NCI-H1048 (cell line): ENCODE measurements at regions not wholly inside any gene's neighbourhood (a gene's known extent, or its start where the extent isn't known, plus 50 kb on each side); places are given as distances from the start of the nearest gene placed in this dataset.

ENCODE experiments used
- DNase-seq: peaks from one replicate; lab custom pipeline; 2025; lab: John Stamatoyannopoulos, UW

- peak; percentile 71 for DNase-seq
These were observed 198.5 kb upstream of the COL8A1 start for GRCh38 chr3:99439892-99440291.

- DNase-seq: no peak
These were observed 204.2 kb upstream of the COL8A1 start for GRCh38 chr3:99434190-99434589.

- DNase-seq: no peak
These were observed 207.9 kb upstream of the COL8A1 start for GRCh38 chr3:99430348-99431134.

GRCh38 chr3:99429502-99429901 lies 208.9 kb upstream of the COL8A1 start:
- DNase-seq: no peak

DNA sequence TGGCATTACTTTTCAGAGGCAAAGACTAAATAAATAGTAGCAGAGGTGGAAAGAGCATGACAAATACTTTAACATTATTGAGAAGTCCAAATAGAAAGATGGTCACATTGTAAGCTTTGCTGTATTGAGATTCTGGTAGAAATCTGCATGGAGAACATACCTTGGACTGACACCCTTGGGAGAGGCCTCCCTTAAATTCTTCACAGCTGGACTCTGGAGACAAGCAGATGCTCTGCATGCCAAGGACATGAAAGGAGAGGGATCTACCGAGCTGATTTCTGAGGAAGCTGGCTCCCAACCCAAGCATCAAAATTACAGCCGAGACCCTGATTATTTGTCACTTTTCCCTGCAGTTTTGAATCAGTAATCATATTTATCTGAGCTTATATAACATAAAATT lies 212.5 kb upstream of the COL8A1 start:
- no peak for DNase-seq

GRCh38 chr3:99419116-99419515 lies 219.3 kb upstream of the COL8A1 start:
- no peak for DNase-seq

- DNase-seq: no peak
These were observed 219.7 kb upstream of the COL8A1 start for GRCh38 chr3:99418709-99419108.

GRCh38 chr3:99418209-99418635 lies 220.2 kb upstream of the COL8A1 start:
- DNase-seq: no peak

- no peak for DNase-seq
These were observed 224.9 kb upstream of the COL8A1 start for GRCh38 chr3:99413504-99413903.

DNA sequence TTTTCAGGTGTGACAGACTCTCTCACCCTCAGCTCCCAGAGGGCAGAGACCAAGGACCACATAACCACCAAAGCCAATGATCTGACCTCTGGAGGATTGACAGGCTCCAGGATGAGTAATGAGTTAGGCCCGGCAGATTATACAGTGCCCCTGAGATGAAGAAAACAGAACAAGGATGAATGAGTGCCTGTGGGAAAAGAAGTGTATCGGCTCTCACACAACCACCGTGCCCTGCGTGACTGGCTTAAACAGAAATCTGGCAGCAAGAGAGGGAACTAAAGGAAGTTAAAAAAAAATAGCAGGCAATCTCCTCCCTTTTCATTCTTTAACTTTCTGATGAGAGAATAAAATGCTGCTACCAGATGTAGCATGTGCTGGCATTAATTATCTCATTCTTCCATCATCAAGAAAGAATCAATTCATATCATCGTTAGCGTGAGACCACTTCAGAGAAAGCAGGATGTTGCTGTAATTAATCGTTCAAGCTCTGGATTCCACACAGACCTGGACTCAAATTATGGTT lies 227.5 kb upstream of the COL8A1 start:
- no peak for DNase-seq

- no peak for DNase-seq
These were observed 228.4 kb upstream of the COL8A1 start for GRCh38 chr3:99409961-99410360.

GRCh38 chr3:99407257-99407656 lies 231.1 kb upstream of the COL8A1 start:
- no peak for DNase-seq

DNA sequence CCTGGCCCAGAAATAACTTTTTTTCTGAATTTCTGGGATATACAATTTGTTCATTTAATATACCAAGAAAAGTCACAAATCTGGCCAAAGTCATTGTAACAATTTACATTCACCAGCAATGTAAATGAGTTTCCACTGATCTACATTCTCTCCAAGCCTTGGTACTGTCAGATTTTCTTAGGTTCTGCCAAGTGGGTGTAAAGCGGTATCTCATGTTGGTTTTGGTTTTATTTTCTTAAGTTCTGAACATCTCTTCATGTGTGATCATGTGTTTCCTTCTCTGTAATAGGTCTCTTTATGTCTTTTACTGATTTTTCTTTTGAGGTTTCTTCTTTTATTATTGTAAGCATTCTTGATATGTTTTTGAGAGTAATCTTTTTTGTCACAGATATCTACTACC lies 235.6 kb upstream of the COL8A1 start:
- no peak for DNase-seq

DNA sequence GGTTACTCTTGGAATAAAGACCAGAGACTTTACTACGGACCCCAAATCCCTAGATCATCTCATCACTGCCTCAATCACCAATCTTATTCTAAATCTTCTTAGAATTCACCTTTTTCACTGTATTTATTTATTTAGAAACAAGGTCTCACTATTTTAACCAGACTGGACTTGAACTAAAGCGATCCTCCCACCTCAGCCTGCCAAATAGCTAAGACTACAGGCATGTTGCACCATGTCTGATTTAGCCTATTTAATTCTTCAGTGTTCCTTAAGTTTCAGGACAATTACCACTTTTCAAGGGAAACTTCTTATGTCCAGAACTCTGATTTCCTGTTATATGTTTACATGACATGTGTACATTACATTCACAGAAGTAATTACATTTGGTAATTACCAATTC lies 238.0 kb upstream of the COL8A1 start:
- DNase-seq: no peak

DNA sequence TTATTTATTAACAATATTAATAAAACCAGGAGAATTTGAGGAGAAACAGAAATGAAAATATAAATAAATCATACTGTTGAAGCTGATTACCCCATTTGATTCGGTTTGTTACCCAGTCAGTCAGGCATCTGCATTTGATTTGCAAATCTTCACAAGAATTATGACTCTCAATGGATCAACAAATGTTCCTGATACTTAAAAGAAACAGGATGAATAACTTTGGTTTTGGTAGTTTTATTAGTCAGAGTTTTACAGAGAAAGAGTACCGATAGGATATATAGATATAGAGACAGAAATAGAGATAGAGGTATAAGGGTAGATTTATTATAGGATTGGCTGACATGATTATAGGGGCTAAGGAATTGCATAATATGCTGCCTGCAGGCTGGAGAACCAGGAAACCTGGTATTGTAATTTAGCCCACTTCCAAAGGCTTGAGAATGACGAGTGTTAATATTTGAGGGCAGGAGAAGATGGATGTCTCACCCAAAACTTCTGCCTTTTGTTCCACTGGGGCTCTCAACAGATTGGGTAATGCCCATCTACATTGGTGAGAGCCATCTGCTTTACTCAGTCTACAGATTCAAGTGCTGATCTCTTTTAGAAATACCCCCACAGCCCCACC lies 241.6 kb upstream of the COL8A1 start:
- DNase-seq: no peak

- DNase-seq: no peak
These were observed 243.3 kb upstream of the COL8A1 start for GRCh38 chr3:99394831-99395778.

- DNase-seq: no peak
These were observed 244.4 kb upstream of the COL8A1 start for GRCh38 chr3:99393961-99394360.

DNA sequence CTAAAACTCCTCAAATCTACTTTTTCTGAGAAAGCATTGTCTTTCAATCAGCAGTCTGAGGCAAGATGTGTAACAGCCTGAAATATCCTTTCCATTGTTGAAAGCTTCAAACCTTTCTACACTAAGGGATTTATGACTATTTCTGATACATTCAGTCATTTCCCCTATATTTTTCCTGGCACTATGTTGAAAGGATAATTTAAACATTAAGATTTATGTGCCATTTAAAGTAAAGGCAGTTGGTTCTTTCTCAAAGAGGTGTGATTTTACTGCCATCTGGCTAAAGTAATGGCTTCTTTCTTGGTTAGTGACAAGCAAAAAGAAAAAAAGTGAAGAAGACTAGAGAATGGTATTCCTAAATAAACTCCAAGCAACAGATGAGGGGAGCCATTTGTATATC lies 249.6 kb upstream of the COL8A1 start:
- no peak for DNase-seq

GRCh38 chr3:99384596-99384995 lies 253.8 kb upstream of the COL8A1 start:
- no peak for DNase-seq

DNA sequence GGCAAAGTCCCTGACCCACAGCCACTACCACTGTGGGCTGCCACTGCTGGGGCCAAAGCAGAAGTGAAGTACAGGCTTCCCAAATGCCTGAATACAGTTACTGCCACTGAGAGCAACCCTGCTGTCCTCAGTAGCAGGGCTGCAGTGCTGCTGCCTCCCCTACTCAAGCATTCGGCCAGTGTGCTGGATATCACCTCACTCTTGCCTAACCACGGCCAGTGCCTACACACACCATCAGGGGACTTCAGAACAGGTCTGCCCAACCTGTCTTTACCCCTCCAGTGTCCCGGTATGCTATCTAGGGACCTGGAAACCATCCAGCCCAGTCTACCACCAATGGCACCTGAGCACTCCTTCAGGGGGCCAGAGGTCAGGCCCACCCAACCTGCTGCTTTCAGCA lies 261.5 kb upstream of the COL8A1 start:
- no peak for DNase-seq

DNA sequence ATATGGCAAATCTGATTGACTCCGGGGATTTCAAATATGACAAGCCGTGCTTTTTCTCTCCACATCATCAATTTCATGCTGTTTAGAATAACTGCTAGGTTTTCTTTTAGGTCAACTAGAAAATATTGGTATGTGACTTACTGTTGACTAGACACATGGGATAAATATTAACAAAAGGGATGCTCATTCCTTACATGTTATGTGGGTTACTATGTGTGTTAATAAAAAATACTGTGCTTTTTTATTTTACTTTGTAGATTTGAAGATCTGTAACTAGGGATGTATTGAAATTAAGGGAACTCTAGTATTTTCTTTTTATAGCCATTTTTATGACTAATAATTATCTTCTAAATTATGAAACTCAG lies 264.6 kb upstream of the COL8A1 start:
- DNase-seq: no peak

GRCh38 chr3:99373088-99373845 lies 265.1 kb upstream of the COL8A1 start:
- no peak for DNase-seq
